ENCODE measurements at regions not wholly inside any gene's neighbourhood (a gene's known extent, or its start where the extent isn't known, plus 50 kb on each side); places are given as distances from the start of the nearest gene placed in this dataset.

DNA sequence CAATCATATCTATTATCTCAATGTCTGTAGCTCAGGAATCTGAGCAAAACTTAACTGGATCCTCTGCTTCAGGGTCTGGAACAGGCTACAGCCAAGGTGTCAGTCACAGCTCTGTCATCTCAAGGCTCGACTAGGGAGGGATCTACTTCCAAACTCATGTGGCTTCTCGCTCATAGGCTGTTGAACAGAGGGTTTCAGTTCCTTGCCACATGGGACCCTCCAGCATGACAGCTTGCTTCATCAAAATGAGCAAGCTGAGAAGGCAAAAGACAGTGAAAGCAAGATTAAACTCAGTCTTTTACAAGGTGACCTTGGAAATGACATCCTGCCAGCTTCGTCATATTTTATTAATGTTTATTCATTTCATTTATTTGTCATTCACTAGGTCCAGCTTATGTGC lies 111.7 kb downstream of the GADD45G start:
- TF ChIP-seq, protein P1, sequence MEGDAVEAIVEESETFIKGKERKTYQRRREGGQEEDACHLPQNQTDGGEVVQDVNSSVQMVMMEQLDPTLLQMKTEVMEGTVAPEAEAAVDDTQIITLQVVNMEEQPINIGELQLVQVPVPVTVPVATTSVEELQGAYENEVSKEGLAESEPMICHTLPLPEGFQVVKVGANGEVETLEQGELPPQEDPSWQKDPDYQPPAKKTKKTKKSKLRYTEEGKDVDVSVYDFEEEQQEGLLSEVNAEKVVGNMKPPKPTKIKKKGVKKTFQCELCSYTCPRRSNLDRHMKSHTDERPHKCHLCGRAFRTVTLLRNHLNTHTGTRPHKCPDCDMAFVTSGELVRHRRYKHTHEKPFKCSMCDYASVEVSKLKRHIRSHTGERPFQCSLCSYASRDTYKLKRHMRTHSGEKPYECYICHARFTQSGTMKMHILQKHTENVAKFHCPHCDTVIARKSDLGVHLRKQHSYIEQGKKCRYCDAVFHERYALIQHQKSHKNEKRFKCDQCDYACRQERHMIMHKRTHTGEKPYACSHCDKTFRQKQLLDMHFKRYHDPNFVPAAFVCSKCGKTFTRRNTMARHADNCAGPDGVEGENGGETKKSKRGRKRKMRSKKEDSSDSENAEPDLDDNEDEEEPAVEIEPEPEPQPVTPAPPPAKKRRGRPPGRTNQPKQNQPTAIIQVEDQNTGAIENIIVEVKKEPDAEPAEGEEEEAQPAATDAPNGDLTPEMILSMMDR (IDR thresholded peaks at IDR 0.05) = no peak
- no peak for ATAC-seq
- DNase-seq = no peak
- Histone ChIP-seq H3K27ac (no peak overlapping the region), H3K4me1 (peaks cover 0 to 22% of the 10 kb centered on the region in 2 donors), H3K27me3 (no peaks in the 10 kb centered on the region), H3K36me3 (no peaks in the 10 kb centered on the region), H3K4me3 (no peak overlapping the region), H3K9me3 (no peaks in the 10 kb centered on the region)
- intact Hi-C loops (cut with DNase I) = no loop called here

DNA sequence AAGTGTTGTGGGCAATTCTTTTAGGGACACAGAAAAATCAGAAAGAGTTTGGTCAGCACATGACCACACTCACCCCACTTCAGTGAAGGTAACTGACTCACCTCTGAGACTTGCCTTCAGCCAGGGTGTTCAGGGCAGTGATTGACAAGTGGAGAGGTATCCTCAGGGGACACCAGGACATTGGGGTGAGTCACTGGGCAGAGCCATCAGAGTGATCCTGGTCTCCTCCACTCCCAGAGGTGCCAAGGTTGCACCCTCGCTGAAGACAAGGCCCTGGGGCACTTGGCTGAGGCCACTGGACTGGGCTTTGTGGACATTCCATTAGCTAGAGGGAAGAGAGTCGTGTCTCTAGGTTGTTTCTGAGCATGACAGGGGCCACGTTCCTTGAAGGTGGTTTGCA lies 113.4 kb downstream of the GADD45G start:
- intact Hi-C loops (cut with DNase I) = no loop called here
- no peak for ATAC-seq
- no peak overlapping the region for H3K27ac ChIP-seq
- no peaks in the 10 kb centered on the region for H3K27me3 ChIP-seq
- peaks cover 0 to 30% of the 10 kb centered on the region in 2 donors for H3K4me1 ChIP-seq
- TF ChIP-seq, protein P1 (IDR thresholded peaks at IDR 0.05) = no peak
- no peak overlapping the region for H3K4me3 ChIP-seq
- DNase-seq = no peak
- H3K9me3 ChIP-seq = no peaks in the 10 kb centered on the region
- no peaks in the 10 kb centered on the region for H3K36me3 ChIP-seq

DNA sequence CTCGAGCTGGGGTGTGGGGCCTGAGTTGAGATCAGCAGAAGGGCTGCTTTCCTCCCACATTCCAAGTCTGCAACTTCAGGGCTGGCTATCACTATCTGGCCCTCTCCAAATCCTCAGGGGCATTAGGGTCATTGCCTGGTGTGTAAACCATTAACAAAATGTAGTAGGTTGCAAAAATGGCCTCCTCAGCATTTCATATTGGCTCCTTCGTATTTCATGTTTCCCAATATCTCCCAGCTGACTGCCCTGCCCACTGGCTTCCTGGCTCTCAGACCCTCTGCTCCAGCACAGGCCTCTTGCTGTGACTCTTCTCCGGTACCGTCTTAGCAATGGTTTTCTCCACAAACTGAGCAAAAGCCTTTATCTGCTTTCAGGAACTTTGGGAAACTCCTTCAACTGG lies 113.8 kb downstream of the GADD45G start:
- intact Hi-C loops (cut with DNase I) = no loop called here
- H3K4me3 ChIP-seq = no peak overlapping the region

DNA sequence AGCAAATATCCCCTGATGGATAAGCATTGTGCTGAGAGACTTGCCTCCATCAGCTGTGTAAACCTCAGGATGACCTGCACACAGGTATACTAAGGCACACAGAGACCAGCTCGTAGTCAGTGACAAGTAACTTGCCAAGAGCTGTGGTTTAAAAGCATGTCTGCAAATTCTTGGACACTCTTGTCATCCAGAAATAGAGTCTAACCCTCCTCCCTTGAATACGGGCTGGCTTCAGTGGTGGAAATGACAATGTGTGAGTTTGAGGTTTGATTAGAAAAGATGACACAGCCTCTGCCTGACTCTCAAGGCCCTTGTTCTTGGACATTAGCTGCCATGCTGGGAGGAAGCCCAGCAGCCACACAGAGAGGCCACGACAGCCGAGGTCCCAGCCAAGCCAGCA lies 114.4 kb downstream of the GADD45G start:
- TF ChIP-seq, protein P1 (IDR thresholded peaks at IDR 0.05) = no peak
- Histone ChIP-seq H3K9me3 (no peaks in the 10 kb centered on the region), H3K4me1 (peaks cover 0 to 30% of the 10 kb centered on the region in 2 donors), H3K27ac (no peak overlapping the region), H3K4me3 (no peak overlapping the region), H3K27me3 (no peaks in the 10 kb centered on the region), H3K36me3 (no peaks in the 10 kb centered on the region)
- intact Hi-C loops (cut with DNase I) = no loop called here
- DNase-seq (no peak), ATAC-seq (no peak)

More for the DNA sequence above, 113.8 kb downstream of the GADD45G start:
- peaks cover 0 to 30% of the 10 kb centered on the region in 2 donors for H3K4me1 ChIP-seq
- no peak for ATAC-seq
- no peaks in the 10 kb centered on the region for H3K27me3 ChIP-seq
- TF ChIP-seq, protein P1 (IDR thresholded peaks at IDR 0.05) = no peak
- no peak for DNase-seq
- H3K36me3 ChIP-seq = no peaks in the 10 kb centered on the region
- no peaks in the 10 kb centered on the region for H3K9me3 ChIP-seq
- no peak overlapping the region for H3K27ac ChIP-seq

DNA sequence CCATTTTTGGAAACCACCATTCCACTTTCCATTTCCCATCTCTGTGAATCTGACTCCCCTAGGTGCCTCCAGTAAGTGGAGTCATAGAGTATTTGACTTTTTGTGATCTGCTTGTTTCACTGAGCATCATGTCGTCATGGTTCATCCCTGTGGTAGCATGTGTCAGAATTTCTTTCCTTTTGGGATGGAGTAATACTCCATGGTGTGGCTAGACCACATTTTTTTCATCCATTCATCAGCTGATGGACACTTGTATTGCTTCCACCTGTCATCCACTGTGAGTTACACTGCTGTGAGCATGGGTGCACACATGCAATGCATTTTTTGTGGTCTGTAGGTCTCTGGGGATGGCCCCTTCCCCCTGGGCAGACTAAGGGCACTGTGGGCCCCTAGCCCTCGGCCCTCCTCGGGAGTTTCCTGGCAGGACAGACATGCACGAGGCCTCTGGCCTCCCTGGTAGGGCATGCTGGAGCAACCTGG lies 115.9 kb downstream of the GADD45G start:
- H3K36me3 ChIP-seq = no peaks in the 10 kb centered on the region
- H3K27me3 ChIP-seq = no peaks in the 10 kb centered on the region
- TF ChIP-seq, protein P1 (IDR thresholded peaks at IDR 0.05) = no peak
- DNase-seq (no peak), ATAC-seq (no peak)
- H3K27ac ChIP-seq = peak overlapping the region in 1 of 2 donors; percentile 31
- no peak overlapping the region for H3K4me3 ChIP-seq
- peaks cover 0 to 17% of the 10 kb centered on the region in 2 donors for H3K4me1 ChIP-seq
- intact Hi-C loops (cut with DNase I) = no loop called here
- no peaks in the 10 kb centered on the region for H3K9me3 ChIP-seq
